Activated CD8-positive, alpha-beta memory T cell treated with anti-CD3 and anti-CD28 coated beads for 24 hours (primary cell): ENCODE measurements at regions not wholly inside any gene's neighbourhood (a gene's known extent, or its start where the extent isn't known, plus 50 kb on each side); places are given as distances from the start of the nearest gene placed in this dataset.
"Not testable (repeated sequence)": the region's sequence is repeated elsewhere in the genome, so short reads cannot be mapped to it uniquely, and the experiment has no call there.

Experiments used
- DNase-seq: peaks from one replicate; pipeline ENCODE4 v3.0.0-alpha.2; 2020

DNA sequence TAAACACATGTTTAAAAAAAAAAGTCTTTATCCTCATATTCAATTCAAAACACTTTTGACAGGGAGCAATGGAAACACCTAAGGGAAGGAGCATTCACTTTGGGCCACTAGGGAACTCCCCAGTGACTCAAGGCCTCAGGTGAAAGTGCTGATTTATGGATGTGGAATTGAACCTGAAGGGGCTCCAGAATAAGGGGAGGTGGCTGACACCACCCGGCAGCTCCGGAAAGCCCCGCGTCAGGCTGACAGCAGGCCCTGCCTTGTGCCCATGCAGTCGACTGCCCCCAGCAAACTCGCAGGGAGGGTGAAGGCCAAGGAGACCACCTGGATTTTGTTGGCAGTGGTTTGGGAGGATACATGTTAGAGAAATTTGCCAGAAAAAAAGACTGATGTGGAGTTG is 275.3 kb upstream of the NCKAP5 start:
- no peak for DNase-seq

DNA sequence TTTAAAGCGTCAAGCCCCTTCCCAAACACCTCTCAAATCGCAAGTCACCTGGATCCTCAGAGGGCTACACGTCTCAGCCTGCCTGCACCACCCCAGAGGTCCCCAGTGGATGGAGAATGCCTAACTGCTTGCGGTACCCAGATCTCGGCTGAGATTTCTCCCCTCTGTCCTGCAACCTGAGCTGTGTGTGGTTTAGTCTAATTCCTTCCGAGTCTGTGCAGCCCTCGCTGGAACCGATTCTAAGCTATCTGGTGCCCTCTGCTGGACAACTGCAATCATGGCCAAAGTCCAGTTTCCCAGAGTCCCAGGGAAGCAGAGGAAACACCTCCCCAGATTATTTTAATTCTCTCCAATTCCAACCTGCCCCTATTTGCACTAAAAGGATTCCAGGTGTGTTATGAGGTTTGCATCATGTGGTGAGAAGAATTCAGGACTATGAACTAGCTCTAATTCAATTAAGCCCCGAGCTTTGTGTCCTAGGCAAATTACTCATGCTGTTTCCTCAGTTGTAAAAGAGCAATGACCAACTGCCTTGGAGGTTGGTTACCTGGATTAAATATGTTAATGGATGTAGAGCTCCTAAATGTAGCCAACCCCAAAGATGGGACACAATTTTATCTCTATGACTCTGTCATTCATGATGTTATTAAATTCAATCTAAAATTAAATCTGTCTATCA is 276.1 kb upstream of the NCKAP5 start:
- peak; percentile 75 for DNase-seq

DNA sequence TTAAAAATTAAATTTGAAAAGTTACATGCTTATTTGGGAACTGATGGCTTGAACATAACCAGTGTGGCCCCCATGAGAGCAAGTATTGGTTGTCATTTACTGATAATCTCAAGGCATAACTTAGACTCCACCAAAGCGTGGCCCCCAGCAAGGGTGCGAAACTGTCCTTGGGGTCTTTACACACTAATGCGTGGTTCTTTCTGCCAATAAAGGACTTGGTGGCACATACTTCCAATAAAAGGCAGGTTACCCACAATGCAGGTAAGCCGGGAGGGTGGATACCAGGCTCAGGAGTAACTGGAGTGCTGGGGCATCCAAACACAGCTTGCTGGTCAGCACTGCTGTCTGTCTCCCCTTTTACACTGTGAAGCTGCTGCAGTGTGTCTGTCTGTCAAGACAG is 278.2 kb upstream of the NCKAP5 start:
- no peak for DNase-seq

DNA sequence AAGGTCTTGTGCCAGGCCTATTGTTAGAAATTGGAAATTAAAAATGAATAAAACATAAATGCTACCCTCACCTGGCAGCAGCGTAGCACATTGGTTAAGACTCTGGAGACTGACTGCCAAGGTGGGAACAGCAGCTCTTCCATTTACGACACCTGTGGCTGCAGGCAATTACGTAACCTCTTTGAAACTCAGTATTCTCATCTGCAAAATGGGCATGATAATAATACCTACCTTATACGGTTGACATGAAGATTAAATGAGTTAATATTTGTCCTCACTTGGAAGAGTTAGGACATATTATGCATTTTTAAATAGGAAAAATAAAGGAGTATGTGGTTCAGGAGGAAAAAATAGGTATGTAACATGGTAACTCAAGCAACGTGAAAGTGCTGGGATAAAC is 279.3 kb upstream of the NCKAP5 start:
- no peak for DNase-seq

DNA sequence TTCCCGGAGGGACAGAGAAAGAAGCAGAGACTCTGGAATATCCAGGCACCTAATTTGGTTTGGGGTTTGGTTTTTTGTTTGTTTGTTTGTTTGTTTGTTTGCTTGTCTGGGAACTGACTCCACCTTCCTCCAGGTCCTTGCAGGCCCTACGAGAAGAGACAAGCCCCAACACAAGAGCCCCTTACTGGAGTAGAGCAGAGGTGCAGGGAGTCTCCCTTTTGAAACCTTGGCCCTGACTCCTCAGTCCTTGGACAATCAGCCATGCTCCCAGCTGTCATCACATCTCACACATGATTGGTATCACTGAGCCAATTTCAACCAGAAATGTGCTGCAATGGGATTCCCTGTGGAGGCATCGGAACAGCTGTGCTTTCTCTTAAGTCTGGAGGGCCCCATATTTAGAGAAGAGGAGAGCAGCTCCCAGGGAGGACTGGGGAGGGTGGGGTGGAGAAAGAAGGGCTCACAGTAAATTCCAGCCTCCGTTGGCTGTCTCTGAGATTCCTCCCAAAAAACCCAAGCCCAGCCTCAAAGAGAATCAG is 279.9 kb upstream of the NCKAP5 start:
- no peak for DNase-seq

DNA sequence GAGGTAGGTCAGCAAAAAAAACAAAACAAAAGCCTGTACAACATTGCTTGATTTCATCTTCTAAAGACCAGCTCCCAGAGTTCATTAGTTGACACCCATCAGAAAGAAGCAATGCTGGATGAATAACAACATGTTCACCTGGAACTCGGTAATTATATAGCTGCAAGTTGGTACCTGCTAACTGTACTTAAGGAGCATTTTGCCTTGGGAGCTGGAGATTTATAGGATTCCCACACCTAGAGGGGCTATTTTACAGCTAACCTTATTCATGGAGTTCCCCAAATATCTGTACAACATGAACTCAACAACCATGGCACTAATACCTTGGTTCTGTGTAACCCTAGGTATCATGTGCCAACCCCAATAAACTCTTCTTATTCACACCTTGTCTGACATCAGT is 281.1 kb upstream of the NCKAP5 start:
- no peak for DNase-seq

DNA sequence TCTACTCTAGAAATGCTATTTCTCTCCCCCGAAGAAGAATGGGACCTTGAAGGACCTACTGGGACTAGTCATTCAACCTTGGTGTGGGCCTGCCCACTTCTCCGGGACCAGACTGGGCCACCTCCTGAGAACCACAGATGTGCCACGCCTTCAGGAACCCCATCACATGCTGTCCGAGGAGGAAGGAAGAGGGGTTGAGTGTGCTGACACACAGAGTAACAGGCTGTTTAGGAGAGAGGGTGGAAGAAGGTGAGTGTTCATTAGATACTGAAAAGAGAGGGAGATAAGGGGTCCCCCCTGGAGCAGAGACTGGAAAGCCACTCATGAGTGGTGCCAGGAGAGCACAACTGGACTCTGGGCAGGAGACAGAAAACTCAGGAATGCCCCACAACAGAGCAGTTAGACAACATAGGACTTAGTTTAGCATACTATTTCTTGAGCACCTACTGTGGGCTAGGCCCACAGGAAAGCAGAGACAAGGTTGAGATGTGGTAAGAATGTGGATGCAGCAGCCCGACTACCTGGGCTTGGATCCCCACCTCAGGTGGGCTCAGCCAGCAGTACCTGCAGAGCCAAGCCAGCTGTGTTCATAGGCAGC is 286.4 kb upstream of the NCKAP5 start:
- no peak for DNase-seq

DNA sequence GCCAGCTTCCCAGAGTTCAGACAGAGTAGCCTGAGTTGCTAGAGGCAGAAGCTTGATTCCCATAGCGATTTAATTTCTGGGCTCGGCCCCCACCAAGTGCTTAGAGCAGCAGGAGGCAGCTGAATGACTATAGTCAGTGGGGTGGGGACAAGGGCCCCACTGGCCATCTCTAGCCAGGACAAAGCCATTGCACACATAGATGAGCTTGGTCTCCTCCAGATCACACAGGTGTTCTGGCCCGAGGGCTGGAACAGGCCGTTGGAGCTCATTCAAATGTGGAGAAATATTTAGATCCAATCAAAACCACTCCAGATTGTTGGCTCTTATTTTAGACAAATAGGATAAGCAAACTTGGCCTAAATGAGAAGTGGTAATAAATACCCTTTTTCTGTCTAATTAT is 287.3 kb upstream of the NCKAP5 start:
- no peak for DNase-seq

DNA sequence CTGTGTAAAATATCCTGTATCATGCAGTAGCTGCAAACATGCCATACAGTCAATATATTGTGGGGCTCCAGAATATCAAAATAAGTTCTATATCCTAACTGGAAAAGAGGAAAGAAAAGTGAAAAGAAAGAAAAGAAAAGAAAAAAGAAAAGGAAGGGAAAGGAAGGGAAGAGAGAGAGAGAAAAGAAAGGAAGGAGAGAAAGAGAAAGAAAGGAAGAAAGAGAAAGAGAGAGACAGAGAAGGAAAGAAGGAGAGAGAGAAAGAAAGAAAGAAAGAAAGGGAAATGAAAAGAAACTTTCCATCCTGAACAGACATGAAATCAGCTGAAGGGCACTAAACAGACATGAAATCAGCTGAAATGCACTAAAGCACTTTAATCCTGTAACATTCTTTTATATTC is 288.4 kb upstream of the NCKAP5 start:
- DNase-seq: no peak

DNA sequence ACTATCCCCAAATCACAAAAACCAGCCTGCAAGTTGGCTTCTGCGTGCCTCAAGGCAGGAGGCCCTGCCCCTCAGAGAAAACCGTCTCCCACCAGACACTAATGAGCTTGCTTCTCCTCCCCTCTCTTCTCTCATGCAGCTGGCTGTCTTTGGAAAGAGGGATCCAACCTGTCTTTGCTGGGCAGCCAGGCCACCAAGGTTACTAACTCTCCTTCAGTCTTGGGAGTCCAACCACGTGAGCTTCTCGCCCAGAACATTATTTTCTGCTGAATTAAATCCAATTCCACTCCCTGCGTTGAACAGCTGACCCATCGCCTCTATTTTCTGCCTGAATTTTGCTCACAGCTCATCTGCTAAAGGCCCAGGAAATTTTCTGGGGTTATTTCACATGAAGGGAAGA is 291.3 kb upstream of the NCKAP5 start:
- no peak for DNase-seq

DNA sequence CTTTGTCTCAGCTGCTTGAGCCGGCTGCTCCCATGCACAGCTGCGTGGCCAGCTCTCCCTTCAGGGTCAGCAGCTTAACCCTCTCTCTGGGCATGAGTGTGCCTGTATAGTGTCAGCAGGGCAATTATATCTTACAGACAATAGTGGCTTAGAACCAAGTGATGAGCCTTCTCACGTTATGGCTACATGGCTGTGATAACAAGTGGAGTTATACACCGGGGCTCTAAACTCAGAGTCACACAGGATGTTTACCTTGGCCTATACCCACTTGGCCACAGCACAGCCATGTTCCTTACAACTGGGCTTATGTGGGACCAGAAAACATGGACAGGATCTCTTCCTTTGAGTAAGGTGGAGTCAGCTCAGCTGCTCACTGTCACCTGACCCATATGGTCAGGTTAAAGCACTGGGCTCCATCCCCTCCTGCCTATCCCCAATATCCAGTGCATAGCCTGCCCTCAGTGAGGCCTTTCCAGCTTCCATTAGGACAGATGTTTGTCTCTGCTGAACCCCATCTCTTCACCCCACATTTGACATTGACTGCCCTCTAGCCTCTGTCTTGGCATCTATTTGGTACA is 294.2 kb upstream of the NCKAP5 start:
- no peak for DNase-seq

DNA sequence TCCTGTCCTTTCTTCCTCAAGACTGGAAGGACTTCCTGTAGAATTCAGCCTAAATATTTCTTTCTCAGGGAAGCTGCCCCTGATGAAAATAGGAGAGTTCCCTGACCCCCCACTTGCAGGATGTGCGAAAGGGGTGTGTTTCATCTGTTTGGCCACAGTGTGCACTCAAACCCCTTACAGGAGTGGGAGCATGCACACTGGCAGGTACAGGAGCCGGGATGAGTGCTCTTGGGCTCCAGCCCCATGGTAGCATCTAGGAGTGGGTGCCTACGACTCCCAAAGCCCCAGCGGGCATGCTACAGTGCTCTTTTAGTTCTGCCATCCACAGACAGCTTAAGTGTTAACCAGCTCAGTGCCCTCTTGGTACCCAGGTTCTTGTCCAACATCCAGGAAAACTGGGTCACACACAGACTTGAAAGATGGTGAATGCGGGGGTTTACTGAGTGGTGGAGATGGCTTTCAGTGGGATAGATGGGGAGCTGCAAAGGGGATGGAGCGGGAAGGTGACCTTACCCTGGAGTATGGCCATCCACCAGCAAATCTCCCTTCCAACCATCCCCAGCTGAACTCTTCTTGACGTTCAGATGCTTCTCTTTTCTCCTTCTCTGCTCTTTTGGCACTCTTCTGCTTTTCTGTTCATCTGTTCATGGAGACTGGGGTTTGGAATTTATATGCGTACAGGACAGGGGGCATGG is 295.0 kb upstream of the NCKAP5 start:
- no peak for DNase-seq

DNA sequence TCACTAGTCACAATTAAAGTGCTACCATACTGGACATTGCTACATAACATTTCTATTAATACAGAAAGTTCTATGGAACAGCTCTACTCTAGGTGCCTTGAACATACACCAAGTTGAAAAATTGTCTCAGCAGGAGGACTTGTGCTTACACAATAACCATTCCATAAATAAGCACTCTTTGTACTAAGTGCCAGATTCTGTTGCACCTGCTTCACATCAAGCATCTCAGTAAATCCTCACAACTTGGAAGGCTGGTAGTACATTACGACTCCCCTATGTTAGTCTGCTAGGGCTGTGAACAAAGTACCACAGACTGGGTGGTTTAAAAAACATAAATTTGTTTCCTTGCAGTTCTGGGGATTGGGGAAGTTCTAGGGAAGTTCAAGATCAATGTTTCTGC is 296.9 kb upstream of the NCKAP5 start:
- DNase-seq: no peak

DNA sequence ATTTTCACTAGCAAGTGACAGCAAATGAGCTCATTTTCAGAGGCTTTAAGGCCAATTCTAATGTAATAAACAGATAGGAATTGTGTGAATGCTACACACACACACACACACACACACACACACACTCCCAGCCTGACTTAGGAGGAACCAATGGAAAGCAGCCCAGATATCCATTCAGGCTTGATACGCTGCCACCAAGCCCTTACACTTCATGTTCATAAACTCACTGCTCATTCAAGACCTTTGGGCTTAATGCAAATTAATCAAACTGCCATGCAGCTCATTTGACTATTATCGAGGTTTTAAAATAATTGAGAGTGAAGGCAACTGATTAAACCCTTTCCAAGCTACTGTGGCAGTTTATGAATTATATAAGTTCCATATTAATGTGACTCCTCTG is 298.9 kb upstream of the NCKAP5 start:
- no peak for DNase-seq

DNA sequence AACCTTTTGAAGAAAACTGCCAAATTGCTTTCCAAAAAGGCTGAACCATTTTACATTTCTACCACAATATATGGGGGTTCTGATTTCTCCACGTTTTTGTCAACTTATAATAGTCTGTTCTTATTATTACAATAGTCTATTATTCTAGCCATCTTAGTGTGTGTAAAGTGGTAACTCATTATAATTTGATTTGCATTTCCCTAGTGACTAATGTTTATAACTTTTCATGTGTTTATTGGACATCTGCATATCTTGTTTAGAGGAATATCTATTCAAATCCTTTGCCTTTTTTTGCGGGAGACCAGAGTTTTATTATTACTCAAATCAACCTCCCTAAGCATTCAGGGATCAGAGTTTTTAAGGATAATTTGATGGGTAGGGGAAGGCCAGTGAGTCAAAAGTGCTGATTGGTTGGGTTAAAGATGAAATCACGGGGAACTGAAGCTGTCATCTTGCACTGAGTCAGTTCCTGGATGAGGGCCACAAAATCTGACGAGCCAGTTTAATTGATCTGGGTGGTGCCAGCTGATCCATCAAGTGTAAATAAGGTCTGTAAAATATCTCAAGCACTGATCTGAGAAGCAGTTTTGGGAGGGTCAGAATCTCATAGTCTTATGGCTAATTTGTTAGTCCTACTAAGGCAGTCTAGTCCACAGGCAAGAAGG is 303.4 kb upstream of the NCKAP5 start:
- DNase-seq: no peak

DNA sequence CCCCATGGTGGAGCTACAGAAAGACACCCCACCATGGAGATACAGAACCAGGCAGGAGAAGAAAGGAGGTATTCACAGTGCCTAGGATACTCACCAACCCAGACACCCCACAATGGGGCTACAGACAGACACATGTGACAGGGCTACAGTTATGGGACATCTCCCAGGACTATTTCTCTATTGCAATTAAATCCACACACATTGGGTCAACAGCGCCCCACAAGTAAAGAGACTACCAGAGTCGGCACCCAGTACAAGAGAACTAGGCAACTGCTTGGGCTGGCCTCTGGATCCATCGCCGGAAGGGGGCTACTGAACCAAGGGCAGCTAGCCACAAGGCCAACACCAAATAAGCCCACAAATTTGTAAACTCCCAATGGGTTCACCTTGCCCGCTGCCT is 310.1 kb upstream of the NCKAP5 start:
- no peak for DNase-seq

DNA sequence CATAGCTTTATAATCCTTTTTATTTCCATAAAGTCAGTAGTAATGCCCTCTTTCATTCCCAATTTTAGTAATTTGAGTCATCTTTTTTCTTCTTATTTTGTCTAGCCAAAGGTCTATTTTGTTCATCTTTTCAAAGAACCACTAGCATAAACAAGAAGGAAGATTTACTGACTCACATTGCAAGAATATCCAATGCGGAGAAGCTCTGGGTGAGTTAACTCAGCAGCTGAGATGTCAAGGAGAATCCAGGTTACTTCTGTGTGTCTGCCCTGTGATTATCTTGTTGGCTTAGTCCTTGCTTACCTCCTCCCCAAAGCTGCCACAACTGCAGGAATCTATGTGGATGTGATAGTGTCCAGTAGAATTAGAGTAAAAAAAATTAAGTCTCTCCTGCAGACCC is 311.4 kb upstream of the NCKAP5 start:
- no peak for DNase-seq

DNA sequence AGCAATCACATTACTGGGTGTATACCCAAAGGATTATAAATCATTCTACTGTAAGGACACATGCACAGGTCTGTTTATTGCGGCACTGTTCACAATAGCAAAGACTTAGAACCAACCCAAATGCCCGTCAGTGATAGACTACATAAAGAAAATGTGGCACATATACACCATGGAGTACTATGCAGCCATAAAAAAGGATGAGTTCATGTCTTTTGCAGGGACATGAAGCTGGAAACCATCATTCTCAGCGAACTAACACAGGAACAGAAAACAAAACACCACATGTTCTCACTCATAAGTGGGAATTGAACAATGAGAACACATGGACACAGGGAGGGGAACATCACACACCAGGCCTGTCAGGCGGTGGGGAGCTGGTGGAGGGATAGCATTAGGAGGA is 313.9 kb upstream of the NCKAP5 start:
- DNase-seq: not testable (repeated sequence)

DNA sequence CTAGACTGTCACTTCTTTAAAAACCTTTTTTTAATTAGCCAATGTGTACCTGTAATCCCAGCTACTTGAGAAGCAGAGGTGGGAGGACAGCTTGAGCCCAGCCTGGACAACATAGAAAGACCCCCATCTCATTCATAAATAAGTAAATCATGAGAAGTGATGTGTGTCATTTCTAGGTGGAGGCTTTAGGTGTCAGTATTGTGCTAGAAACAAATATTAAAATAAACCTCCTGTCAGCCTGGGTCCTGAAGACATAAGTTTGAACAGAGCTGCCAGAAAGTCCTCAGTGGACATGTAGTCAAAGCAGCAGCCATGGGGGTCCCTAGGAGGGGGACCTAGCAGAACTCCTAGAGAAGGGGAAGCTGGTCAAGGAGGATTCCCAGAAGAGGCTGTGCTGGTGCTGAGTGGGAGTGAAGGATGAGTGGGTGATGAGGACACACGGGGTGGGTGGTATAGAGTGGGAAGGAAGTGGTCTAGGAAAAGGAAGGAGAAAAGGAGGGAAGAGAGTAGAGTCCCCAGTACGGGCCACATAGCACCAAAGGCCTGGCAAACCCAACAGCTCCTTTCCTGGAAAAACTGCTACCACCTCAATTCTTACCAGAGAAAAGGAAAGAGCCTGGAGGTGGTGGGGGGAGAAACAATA is 316.6 kb upstream of the NCKAP5 start:
- no peak for DNase-seq

DNA sequence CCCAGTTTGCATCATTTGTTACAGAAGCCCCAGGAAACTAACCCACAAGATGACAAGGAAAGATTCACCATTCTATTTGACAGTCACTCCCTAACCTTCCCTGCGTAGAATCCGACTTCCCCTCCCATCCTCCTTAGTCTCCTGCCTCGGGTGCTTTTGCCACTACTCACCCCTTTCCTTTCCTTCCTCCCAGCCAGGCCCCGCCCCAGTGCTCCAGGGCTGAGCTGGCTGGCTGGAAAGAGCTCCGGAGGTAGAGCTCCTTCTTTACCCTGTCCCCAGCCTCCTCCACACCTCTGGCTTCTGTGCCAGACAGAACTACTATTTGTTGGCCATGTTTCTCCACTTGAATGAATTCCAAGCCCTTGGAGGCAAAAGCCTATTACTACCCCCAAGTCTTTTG is 317.6 kb upstream of the NCKAP5 start:
- DNase-seq: no peak

DNA sequence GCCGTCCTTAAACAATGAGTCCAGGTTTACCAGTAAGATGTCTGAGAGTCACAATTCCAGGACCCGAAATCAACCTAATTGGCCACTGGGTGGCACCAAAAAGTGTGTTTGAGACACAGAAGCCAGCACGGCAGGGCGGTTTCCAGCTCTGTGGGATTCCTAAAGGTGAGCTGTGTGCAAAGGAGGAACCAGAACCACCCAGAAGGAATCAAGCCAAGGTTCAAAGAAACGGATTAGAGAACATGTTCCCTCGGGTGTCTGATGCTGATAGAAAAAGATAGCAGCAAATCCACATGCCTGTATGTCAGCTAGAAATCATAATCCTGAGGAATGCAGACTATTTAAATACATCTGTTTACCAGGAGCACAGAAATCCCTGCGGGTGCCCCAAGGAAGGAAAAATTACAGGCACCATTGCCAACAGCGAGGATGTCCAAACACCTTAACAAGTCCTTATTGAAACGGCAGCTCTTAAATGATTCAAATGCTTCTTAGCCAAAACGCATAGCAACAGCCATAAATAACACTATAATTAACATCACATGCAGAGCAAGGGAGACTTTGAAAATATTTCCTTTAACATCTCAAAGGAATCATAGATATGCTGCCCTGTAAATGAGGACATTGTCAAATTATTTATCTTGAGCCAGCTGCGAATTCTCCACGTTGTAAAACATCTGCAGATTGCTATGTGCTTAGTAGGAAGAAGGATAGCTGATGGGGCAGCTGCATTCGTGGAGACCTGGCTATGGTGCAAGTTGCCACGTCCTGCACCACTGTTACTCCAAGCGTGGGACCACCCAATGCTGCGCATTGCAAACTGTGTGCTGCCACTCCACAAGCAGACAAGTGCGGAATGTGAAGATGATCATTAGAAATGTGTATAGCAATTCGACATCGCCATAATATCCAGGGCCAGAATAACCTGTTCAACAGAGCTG is 318.7 kb upstream of the NCKAP5 start:
- peak; percentile 65 for DNase-seq

DNA sequence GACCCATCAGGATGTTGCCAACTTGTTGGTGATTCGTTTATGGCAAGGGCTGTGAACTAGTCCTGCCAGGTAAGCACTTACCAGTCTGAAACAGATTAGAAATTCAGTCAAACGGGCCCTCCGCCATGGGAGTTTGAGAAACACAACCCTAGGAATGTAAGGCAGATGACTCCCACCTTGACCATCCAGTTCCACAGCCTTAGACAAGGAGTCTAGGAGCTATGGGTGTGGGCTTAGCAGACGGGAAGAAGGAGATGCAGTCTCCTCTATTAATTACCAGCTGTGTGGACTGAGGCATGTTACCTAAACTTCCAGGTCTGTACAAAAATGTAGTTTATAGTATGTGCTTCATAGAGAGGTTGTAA is 319.4 kb upstream of the NCKAP5 start:
- DNase-seq: no peak
